ENCODE measurements at regions not wholly inside any gene's neighbourhood (a gene's known extent, or its start where the extent isn't known, plus 50 kb on each side); places are given as distances from the start of the nearest gene placed in this dataset.

GRCh38 chr3:166556955-166557354 is 719.7 kb upstream of the BCHE start:
- no CpG with 5 or more reads among the region's 3 CpGs for WGBS (ENCODE audit: insufficient coverage)
- no peaks in the 10 kb centered on the region for H3K36me3 ChIP-seq (ENCODE audit: control insufficient read depth, insufficient read depth, low read length)
- H3K9me3 ChIP-seq (ENCODE audit: control insufficient read depth, insufficient read depth, low read length): no peaks in the 10 kb centered on the region
- H3K27ac ChIP-seq (ENCODE audit: low read depth, low read length): no peak overlapping the region
- H3K27me3 ChIP-seq (ENCODE audit: control insufficient read depth, insufficient read depth, low read length): no peaks in the 10 kb centered on the region
- no peak for DNase-seq (ENCODE audit: low read depth in 4 of 6, low spot score in 6 of 6)
- no peak overlapping the region for H3K4me3 ChIP-seq (ENCODE audit: low read depth, low read length)
- H3K4me1 ChIP-seq (ENCODE audit: control insufficient read depth, insufficient read depth, low read length): no peaks in the 10 kb centered on the region

GRCh38 chr3:166554023-166554422 is 716.8 kb upstream of the BCHE start:
- Histone ChIP-seq H3K27ac (ENCODE audit: low read depth, low read length) (no peak overlapping the region), H3K4me1 (ENCODE audit: control insufficient read depth, insufficient read depth, low read length) (no peaks in the 10 kb centered on the region), H3K27me3 (ENCODE audit: control insufficient read depth, insufficient read depth, low read length) (no peaks in the 10 kb centered on the region), H3K4me3 (ENCODE audit: low read depth, low read length) (no peak overlapping the region), H3K9me3 (ENCODE audit: control insufficient read depth, insufficient read depth, low read length) (no peaks in the 10 kb centered on the region), H3K36me3 (ENCODE audit: control insufficient read depth, insufficient read depth, low read length) (no peaks in the 10 kb centered on the region)
- WGBS (ENCODE audit: insufficient coverage): no CpG with 5 or more reads among the region's 1 CpG
- peak in 2 of 6 donors; percentile 7 for DNase-seq (ENCODE audit: low read depth in 4 of 6, low spot score in 6 of 6)

- Histone ChIP-seq H3K9me3 (ENCODE audit: control insufficient read depth, insufficient read depth, low read length) (peaks cover 6% of the 10 kb centered on the region), H3K27me3 (ENCODE audit: control insufficient read depth, insufficient read depth, low read length) (no peaks in the 10 kb centered on the region), H3K36me3 (ENCODE audit: control insufficient read depth, insufficient read depth, low read length) (no peaks in the 10 kb centered on the region), H3K27ac (ENCODE audit: low read depth, low read length) (no peak overlapping the region), H3K4me3 (ENCODE audit: low read depth, low read length) (no peak overlapping the region), H3K4me1 (ENCODE audit: control insufficient read depth, insufficient read depth, low read length) (no peaks in the 10 kb centered on the region)
- WGBS (ENCODE audit: insufficient coverage): no CpG with 5 or more reads among the region's 2 CpGs
- no peak for DNase-seq (ENCODE audit: low read depth in 4 of 6, low spot score in 6 of 6)
Measured at GRCh38 chr3:166533740-166534139, 696.5 kb upstream of the BCHE start.

- no peaks in the 10 kb centered on the region for H3K36me3 ChIP-seq (ENCODE audit: control insufficient read depth, insufficient read depth, low read length)
- no peak overlapping the region for H3K27ac ChIP-seq (ENCODE audit: low read depth, low read length)
- DNase-seq (ENCODE audit: low read depth in 4 of 6, low spot score in 6 of 6): no peak
- H3K4me1 ChIP-seq (ENCODE audit: control insufficient read depth, insufficient read depth, low read length): no peaks in the 10 kb centered on the region
- H3K9me3 ChIP-seq (ENCODE audit: control insufficient read depth, insufficient read depth, low read length): peaks cover 6% of the 10 kb centered on the region
- H3K4me3 ChIP-seq (ENCODE audit: low read depth, low read length): no peak overlapping the region
- no peaks in the 10 kb centered on the region for H3K27me3 ChIP-seq (ENCODE audit: control insufficient read depth, insufficient read depth, low read length)
Measured at GRCh38 chr3:166531730-166532129, 694.5 kb upstream of the BCHE start.

GRCh38 chr3:166527325-166527724 is 690.1 kb upstream of the BCHE start:
- Histone ChIP-seq H3K9me3 (ENCODE audit: control insufficient read depth, insufficient read depth, low read length) (peaks cover 6% of the 10 kb centered on the region), H3K27me3 (ENCODE audit: control insufficient read depth, insufficient read depth, low read length) (no peaks in the 10 kb centered on the region), H3K4me1 (ENCODE audit: control insufficient read depth, insufficient read depth, low read length) (no peaks in the 10 kb centered on the region), H3K36me3 (ENCODE audit: control insufficient read depth, insufficient read depth, low read length) (no peaks in the 10 kb centered on the region), H3K27ac (ENCODE audit: low read depth, low read length) (no peak overlapping the region), H3K4me3 (ENCODE audit: low read depth, low read length) (no peak overlapping the region)
- peak in 5 of 6 donors; percentile 5 to 78 (median 6) for DNase-seq (ENCODE audit: low read depth in 4 of 6, low spot score in 6 of 6)
- WGBS (ENCODE audit: insufficient coverage): no CpG with 5 or more reads among the region's 2 CpGs

GRCh38 chr3:166526881-166527280 is 689.7 kb upstream of the BCHE start:
- no peaks in the 10 kb centered on the region for H3K27me3 ChIP-seq (ENCODE audit: control insufficient read depth, insufficient read depth, low read length)
- DNase-seq (ENCODE audit: low read depth in 4 of 6, low spot score in 6 of 6): peak; percentile 11 to 93 (median 21)
- H3K4me1 ChIP-seq (ENCODE audit: control insufficient read depth, insufficient read depth, low read length): no peaks in the 10 kb centered on the region
- 25% methylated on average over 1 of the region's 2 CpGs for WGBS (ENCODE audit: insufficient coverage)
- no peak overlapping the region for H3K27ac ChIP-seq (ENCODE audit: low read depth, low read length)
- no peaks in the 10 kb centered on the region for H3K36me3 ChIP-seq (ENCODE audit: control insufficient read depth, insufficient read depth, low read length)
- H3K4me3 ChIP-seq (ENCODE audit: low read depth, low read length): no peak overlapping the region
- H3K9me3 ChIP-seq (ENCODE audit: control insufficient read depth, insufficient read depth, low read length): peaks cover 6% of the 10 kb centered on the region

- WGBS (ENCODE audit: insufficient coverage): 92% methylated on average over 1 of the region's 3 CpGs
- H3K4me1 ChIP-seq (ENCODE audit: control insufficient read depth, insufficient read depth, low read length): no peaks in the 10 kb centered on the region
- H3K9me3 ChIP-seq (ENCODE audit: control insufficient read depth, insufficient read depth, low read length): no peaks in the 10 kb centered on the region
- H3K4me3 ChIP-seq (ENCODE audit: low read depth, low read length): no peak overlapping the region
- DNase-seq (ENCODE audit: low read depth in 4 of 6, low spot score in 6 of 6): no peak
- H3K27ac ChIP-seq (ENCODE audit: low read depth, low read length): no peak overlapping the region
- no peaks in the 10 kb centered on the region for H3K36me3 ChIP-seq (ENCODE audit: control insufficient read depth, insufficient read depth, low read length)
- no peaks in the 10 kb centered on the region for H3K27me3 ChIP-seq (ENCODE audit: control insufficient read depth, insufficient read depth, low read length)
Measured at GRCh38 chr3:166522017-166522416, 684.8 kb upstream of the BCHE start.

GRCh38 chr3:166519443-166519842 is 682.2 kb upstream of the BCHE start:
- no peaks in the 10 kb centered on the region for H3K36me3 ChIP-seq (ENCODE audit: control insufficient read depth, insufficient read depth, low read length)
- H3K27ac ChIP-seq (ENCODE audit: low read depth, low read length): no peak overlapping the region
- no peak overlapping the region for H3K4me3 ChIP-seq (ENCODE audit: low read depth, low read length)
- no peak for DNase-seq (ENCODE audit: low read depth in 4 of 6, low spot score in 6 of 6)
- H3K27me3 ChIP-seq (ENCODE audit: control insufficient read depth, insufficient read depth, low read length): no peaks in the 10 kb centered on the region
- no peaks in the 10 kb centered on the region for H3K4me1 ChIP-seq (ENCODE audit: control insufficient read depth, insufficient read depth, low read length)
- no peaks in the 10 kb centered on the region for H3K9me3 ChIP-seq (ENCODE audit: control insufficient read depth, insufficient read depth, low read length)
- WGBS (ENCODE audit: insufficient coverage): no CpG with 5 or more reads among the region's 2 CpGs

- DNase-seq (ENCODE audit: low read depth in 4 of 6, low spot score in 6 of 6): no peak
- H3K4me3 ChIP-seq (ENCODE audit: low read depth, low read length): no peak overlapping the region
Measured at GRCh38 chr3:166518040-166518439, 680.8 kb upstream of the BCHE start.

GRCh38 chr3:166510382-166510781 is 673.2 kb upstream of the BCHE start:
- DNase-seq (ENCODE audit: low read depth in 4 of 6, low spot score in 6 of 6): no peak
- Histone ChIP-seq H3K27me3 (ENCODE audit: control insufficient read depth, insufficient read depth, low read length) (no peaks in the 10 kb centered on the region), H3K4me1 (ENCODE audit: control insufficient read depth, insufficient read depth, low read length) (no peaks in the 10 kb centered on the region), H3K4me3 (ENCODE audit: low read depth, low read length) (no peak overlapping the region), H3K27ac (ENCODE audit: low read depth, low read length) (no peak overlapping the region), H3K9me3 (ENCODE audit: control insufficient read depth, insufficient read depth, low read length) (no peaks in the 10 kb centered on the region), H3K36me3 (ENCODE audit: control insufficient read depth, insufficient read depth, low read length) (no peaks in the 10 kb centered on the region)
- WGBS (ENCODE audit: insufficient coverage): 84% methylated on average over 3 of the region's 4 CpGs

More at GRCh38 chr3:166518040-166518439, 680.8 kb upstream of the BCHE start:
- H3K9me3 ChIP-seq (ENCODE audit: control insufficient read depth, insufficient read depth, low read length): no peaks in the 10 kb centered on the region
- H3K27me3 ChIP-seq (ENCODE audit: control insufficient read depth, insufficient read depth, low read length): no peaks in the 10 kb centered on the region
- H3K27ac ChIP-seq (ENCODE audit: low read depth, low read length): no peak overlapping the region
- H3K36me3 ChIP-seq (ENCODE audit: control insufficient read depth, insufficient read depth, low read length): no peaks in the 10 kb centered on the region
- no peaks in the 10 kb centered on the region for H3K4me1 ChIP-seq (ENCODE audit: control insufficient read depth, insufficient read depth, low read length)
- no CpG with 5 or more reads among the region's 2 CpGs for WGBS (ENCODE audit: insufficient coverage)
